ENCODE measurements at regions not wholly inside any gene's neighbourhood (a gene's known extent, or its start where the extent isn't known, plus 50 kb on each side); places are given as distances from the start of the nearest gene placed in this dataset.

GRCh38 chr10:71042699-71043098, 154.3 kb upstream of the PCBD1 start:
- TF ChIP-seq, protein P1, sequence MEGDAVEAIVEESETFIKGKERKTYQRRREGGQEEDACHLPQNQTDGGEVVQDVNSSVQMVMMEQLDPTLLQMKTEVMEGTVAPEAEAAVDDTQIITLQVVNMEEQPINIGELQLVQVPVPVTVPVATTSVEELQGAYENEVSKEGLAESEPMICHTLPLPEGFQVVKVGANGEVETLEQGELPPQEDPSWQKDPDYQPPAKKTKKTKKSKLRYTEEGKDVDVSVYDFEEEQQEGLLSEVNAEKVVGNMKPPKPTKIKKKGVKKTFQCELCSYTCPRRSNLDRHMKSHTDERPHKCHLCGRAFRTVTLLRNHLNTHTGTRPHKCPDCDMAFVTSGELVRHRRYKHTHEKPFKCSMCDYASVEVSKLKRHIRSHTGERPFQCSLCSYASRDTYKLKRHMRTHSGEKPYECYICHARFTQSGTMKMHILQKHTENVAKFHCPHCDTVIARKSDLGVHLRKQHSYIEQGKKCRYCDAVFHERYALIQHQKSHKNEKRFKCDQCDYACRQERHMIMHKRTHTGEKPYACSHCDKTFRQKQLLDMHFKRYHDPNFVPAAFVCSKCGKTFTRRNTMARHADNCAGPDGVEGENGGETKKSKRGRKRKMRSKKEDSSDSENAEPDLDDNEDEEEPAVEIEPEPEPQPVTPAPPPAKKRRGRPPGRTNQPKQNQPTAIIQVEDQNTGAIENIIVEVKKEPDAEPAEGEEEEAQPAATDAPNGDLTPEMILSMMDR (IDR thresholded peaks at IDR 0.05), result no peak
- no peak for DNase-seq (ENCODE audit: extremely low spot score, unreplicated experiment)
- Mint-ChIP-seq H3K36me3 (ENCODE audit: unreplicated experiment) (no peaks in the 10 kb centered on the region), H3K4me3 (ENCODE audit: unreplicated experiment) (no peak overlapping the region), H3K9me3 (ENCODE audit: unreplicated experiment) (no peaks in the 10 kb centered on the region), H3K27me3 (ENCODE audit: unreplicated experiment) (peaks cover 31% of the 10 kb centered on the region), H3K27ac (ENCODE audit: unreplicated experiment) (no peak overlapping the region), H3K4me1 (ENCODE audit: unreplicated experiment) (peaks cover 8% of the 10 kb centered on the region)

GRCh38 chr10:71043858-71044257, 155.5 kb upstream of the PCBD1 start:
- Mint-ChIP-seq H3K4me3 (ENCODE audit: unreplicated experiment) (no peak overlapping the region), H3K27ac (ENCODE audit: unreplicated experiment) (no peak overlapping the region), H3K27me3 (ENCODE audit: unreplicated experiment) (peaks cover 37% of the 10 kb centered on the region), H3K36me3 (ENCODE audit: unreplicated experiment) (no peaks in the 10 kb centered on the region), H3K9me3 (ENCODE audit: unreplicated experiment) (no peaks in the 10 kb centered on the region), H3K4me1 (ENCODE audit: unreplicated experiment) (peaks cover 8% of the 10 kb centered on the region)
- no peak for DNase-seq (ENCODE audit: extremely low spot score, unreplicated experiment)
- TF ChIP-seq, protein P1 (IDR thresholded peaks at IDR 0.05), result no peak

GRCh38 chr10:71044720-71045119, 156.4 kb upstream of the PCBD1 start:
- no peak for DNase-seq (ENCODE audit: extremely low spot score, unreplicated experiment)
- Mint-ChIP-seq H3K4me1 (ENCODE audit: unreplicated experiment) (peaks cover 8% of the 10 kb centered on the region), H3K4me3 (ENCODE audit: unreplicated experiment) (no peak overlapping the region), H3K9me3 (ENCODE audit: unreplicated experiment) (no peaks in the 10 kb centered on the region), H3K27me3 (ENCODE audit: unreplicated experiment) (peaks cover 38% of the 10 kb centered on the region), H3K27ac (ENCODE audit: unreplicated experiment) (no peak overlapping the region), H3K36me3 (ENCODE audit: unreplicated experiment) (no peaks in the 10 kb centered on the region)
- TF ChIP-seq, protein P1 (IDR thresholded peaks at IDR 0.05), result no peak

GRCh38 chr10:71045204-71045809, 156.9 kb upstream of the PCBD1 start:
- no peak overlapping the region for H3K27ac Mint-ChIP-seq (ENCODE audit: unreplicated experiment)
- peaks cover 40% of the 10 kb centered on the region for H3K27me3 Mint-ChIP-seq (ENCODE audit: unreplicated experiment)
- no peak for DNase-seq (ENCODE audit: extremely low spot score, unreplicated experiment)

DNA sequence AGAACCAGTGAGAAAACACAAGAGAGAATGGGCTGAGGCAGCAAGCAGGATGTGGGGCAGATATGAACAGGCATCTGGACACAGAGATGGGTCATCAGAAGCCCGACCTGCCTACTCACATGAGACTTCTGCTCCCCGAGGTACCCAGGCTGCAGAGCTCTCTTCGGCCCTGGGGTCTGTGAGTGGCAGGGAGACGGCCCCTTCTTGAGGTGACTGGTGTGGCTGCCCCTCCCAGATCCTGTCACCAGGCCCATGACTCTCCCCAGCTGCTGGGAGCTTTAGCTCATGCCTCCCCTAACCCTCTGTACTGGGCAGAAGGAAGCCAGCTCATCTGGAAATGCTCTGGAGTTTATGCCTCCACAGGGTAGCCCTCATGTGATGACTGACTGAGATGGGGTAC, 157.6 kb upstream of the PCBD1 start:
- Mint-ChIP-seq H3K27ac (ENCODE audit: unreplicated experiment) (no peak overlapping the region), H3K4me3 (ENCODE audit: unreplicated experiment) (no peak overlapping the region), H3K9me3 (ENCODE audit: unreplicated experiment) (no peaks in the 10 kb centered on the region), H3K4me1 (ENCODE audit: unreplicated experiment) (peaks cover 6% of the 10 kb centered on the region), H3K36me3 (ENCODE audit: unreplicated experiment) (no peaks in the 10 kb centered on the region), H3K27me3 (ENCODE audit: unreplicated experiment) (peaks cover 39% of the 10 kb centered on the region)
- no peak for DNase-seq (ENCODE audit: extremely low spot score, unreplicated experiment)
- TF ChIP-seq, protein P1 (IDR thresholded peaks at IDR 0.05), result no peak

More at GRCh38 chr10:71045204-71045809, 156.9 kb upstream of the PCBD1 start:
- Mint-ChIP-seq H3K9me3 (ENCODE audit: unreplicated experiment) (no peaks in the 10 kb centered on the region), H3K36me3 (ENCODE audit: unreplicated experiment) (no peaks in the 10 kb centered on the region), H3K4me1 (ENCODE audit: unreplicated experiment) (peaks cover 8% of the 10 kb centered on the region), H3K4me3 (ENCODE audit: unreplicated experiment) (no peak overlapping the region)
- TF ChIP-seq, protein P1 (IDR thresholded peaks at IDR 0.05), result no peak

All from osteocyte (in vitro differentiated cells).